HG02852 (cell line): ENCODE measurements at regions not wholly inside any gene's neighbourhood (a gene's known extent, or its start where the extent isn't known, plus 50 kb on each side); places are given as distances from the start of the nearest gene placed in this dataset.
"Not testable (repeated sequence)": the region's sequence is repeated elsewhere in the genome, so short reads cannot be mapped to it uniquely, and the experiment has no call there.

Source experiments
- ATAC-seq: cut with Tn5 transposase; IDR thresholded peaks from one replicate; pipeline ENCODE4 v1.9.1; 2021; ENCODE audit warnings: mild to moderate bottlenecking, moderate library complexity; ENCODE audit not compliant: unreplicated experiment

- no peak for ATAC-seq
Measured at GRCh38 chr9:757246-757881, 84.1 kb upstream of the DMRT1 start.

- ATAC-seq, result no peak
Measured at GRCh38 chr9:758146-758545, 83.4 kb upstream of the DMRT1 start.

DNA sequence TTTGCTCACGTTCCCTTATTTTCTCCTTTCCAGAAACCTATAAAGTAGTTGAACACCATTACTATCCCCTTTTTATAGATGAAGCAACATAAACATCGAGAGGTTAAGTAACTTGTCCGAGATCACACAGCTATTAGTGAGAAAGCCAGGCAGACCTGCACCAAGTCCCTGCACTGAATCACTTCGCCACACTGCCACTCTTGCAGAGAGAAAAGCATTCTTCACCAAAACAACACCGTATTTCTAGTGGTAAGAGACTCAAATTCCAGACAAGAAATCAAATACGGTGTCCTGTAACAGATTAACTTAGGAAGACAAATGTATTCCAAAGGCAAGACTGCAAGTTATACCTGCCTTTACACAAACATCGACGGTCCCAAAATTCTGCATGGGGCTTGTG, 82.0 kb upstream of the DMRT1 start:
- ATAC-seq, result no peak

DNA sequence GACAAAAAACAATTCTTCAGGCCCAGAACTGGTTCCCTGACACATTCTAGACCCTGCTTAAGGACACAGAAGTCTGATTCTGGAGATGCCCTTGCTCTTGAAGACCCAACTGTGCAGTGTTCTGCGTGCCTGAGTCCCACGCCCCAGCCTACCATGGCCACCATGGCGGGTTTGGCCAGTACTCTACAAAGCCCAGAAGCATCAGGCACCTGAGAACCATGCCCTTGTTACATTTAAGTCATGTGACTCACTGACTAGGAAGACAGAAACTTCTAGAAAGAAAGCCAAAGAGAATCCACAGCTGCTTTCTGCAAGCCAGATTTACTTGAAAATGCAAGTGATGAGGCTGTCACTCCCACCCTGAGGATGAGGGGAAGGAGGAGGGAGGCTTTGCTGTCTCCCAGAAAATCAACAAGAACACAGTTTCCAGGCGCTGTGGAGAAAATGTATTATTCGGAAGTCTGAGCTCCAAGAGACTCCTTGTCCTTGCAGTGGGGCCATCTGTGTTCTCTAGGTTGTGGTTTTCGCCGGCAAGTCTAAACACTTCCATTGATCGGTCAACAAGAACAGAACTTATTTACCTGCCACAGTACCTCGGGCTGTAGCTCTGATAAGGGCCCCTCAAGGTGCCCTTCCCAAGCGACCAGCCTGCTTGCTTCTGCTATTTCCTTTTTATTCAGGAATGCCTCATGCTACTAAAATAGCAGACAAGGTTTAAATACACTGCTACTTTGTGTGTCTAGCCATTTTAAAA, 81.3 kb upstream of the DMRT1 start:
- no peak for ATAC-seq

DNA sequence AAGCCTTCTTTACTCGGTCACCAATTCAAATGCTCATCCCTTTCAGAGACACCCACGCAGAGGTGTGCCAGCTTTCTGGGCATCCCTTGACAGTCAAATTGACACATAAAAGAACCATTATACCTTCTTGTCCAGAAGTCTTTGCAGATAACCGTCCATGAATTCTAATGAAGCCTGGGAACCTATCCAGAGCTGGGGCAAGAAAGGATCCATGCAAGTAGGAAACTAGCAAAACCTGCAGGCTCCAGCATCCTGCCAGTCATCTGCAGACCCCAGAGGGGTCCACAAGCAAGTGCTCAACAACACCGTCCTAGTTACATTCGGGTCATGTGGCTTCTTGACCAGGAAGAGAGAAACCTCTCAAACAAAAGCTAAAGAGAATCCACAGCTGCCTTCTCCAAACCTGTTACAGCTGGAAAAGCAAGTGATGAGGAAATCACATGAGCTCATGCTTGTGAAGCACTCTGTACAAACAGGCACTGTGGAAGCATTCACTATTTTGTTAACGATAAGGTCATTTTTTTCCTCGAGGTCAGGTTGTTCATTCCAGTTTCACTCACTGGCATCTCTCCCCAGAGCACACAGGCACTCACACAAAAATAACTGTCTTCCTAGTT, 80.2 kb upstream of the DMRT1 start:
- ATAC-seq, result no peak

- ATAC-seq, result no peak
Measured at GRCh38 chr9:761793-762560, 79.5 kb upstream of the DMRT1 start.

DNA sequence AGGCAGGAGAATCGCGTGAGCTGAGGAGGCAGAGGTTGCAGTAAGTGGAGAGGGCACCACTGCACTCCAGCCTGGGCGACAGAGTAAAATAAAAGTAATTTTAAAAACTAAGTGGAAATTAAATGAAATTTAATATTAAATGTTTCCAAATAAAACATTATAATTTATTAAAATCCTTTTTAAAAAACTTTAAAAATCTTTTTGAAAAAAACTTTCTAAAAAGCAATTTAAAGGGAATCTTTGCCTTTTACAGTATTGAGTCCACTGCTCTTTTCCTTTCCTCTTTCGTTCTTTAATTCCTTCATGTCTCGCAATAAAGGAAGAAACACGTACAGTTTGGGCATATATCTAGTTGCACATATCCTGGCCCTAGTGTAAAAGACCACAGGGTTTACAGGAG, 77.8 kb upstream of the DMRT1 start:
- no peak for ATAC-seq

GRCh38 chr9:764105-764524, 77.4 kb upstream of the DMRT1 start:
- peak; percentile 93 for ATAC-seq

- no peak for ATAC-seq
Measured at GRCh38 chr9:764986-765385, 76.5 kb upstream of the DMRT1 start.

DNA sequence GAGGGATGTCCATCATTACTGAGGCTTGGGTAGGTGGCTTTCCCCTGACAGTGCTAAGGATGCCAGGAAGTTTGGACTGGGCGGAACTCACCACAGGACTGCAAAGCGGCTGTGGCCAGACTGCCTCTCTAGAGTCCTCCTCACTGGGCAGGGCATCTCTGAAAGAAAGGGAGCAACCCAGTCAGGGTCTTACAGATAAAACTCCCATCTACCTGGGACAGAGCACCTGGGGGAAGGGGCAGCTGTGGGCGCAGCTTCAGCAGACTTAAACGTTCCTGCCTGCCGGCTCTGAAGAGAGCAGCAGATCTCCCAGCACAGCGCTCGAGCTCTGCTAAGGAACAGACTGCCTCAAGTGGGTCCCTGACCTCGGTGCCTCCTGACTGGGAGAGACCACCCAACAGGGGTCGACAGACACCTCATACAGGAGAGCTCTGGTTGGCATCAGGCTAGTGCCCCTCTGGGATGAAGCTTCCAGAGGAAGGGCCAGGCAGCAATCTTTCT, 74.4 kb upstream of the DMRT1 start:
- not testable (repeated sequence) for ATAC-seq

- ATAC-seq, result no peak
Measured at GRCh38 chr9:776086-776485, 65.4 kb upstream of the DMRT1 start.

DNA sequence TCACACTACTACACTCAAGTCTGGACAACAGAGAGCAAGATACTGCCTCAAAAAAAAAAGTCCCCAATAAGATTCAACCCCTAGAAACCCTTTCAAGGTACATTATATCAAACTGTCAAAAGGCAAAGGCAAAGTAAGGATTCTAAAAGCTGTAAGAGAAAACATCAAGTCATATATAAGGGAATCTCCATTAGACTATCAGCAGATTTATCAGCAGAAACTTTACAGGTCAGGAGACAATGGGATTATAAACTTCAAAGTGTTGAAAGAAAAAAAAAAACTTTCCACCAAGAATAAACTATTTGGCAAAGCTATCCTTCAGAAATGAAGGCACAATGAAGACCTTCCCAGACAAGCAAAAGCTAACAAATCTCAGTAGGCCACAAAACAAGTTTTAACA, 63.5 kb upstream of the DMRT1 start:
- no peak for ATAC-seq

GRCh38 chr9:784202-784601, 57.3 kb upstream of the DMRT1 start:
- ATAC-seq, result no peak

DNA sequence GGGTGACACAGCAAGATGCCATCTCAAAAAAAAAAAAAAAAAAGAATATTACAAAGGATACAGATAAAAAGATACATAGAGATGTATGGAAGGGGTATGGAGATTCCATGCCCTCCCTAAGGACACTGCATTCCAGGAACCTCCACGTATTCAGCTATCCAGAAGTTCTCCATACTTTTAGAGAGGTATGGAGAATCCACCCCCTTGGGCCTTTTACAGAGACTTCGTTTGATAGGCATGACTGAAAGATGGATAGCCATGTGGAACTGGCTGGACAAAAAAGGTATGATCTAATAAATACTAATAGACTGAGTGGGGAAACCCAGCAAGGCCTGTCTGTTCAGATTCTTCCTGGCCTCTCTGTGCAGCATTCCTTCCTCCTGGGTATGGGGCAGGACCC, 56.6 kb upstream of the DMRT1 start:
- ATAC-seq, result no peak

GRCh38 chr9:785997-786396, 55.5 kb upstream of the DMRT1 start:
- ATAC-seq, result no peak

DNA sequence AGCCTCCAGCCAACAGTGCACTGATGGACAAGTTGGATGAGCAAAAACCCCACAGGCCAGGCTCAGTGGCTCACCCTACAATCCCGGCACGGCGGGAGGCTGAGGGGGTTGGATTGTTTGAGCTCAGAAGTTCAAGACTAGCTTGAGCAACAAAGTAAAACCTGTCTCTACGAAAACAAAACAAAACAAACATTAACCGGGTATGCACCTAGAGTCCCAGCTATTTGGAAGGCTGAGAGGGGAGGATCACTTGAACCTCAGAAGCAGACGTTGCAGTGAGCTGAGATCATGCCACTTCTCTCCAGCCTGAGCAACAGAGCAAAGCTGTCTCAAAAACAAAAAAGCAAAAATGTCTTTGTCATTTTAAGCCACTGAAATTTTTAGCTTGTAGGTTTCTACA, 55.1 kb upstream of the DMRT1 start:
- no peak for ATAC-seq

DNA sequence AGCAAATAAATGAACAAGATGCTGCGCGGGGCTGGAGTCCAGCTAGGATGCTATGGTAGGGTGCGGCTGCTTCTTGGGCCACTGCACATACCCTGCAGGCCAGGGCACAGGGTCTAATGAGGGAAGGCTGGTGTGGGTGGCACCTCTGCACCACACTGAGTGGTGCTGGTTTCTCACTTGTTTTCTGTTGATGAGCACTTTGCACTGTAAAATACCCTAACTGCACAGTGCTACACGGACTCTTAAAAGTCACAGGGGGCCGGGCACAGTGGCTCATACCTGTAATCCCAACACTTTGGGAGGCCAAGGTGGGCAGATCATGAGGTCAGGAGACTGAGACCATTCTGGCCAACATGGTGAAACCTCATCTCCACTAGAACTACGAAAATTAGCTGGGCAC, 52.7 kb upstream of the DMRT1 start:
- no peak for ATAC-seq
